Activated naive CD4-positive, alpha-beta T cell treated with anti-CD3 and anti-CD28 coated beads, Interleukin-2, amount 50 U/mL, for 16 hours (primary cell): ENCODE measurements at regions not wholly inside any gene's neighbourhood (a gene's known extent, or its start where the extent isn't known, plus 50 kb on each side); places are given as distances from the start of the nearest gene placed in this dataset.

Experiments used
- DNase-seq: peaks from one replicate; pipeline ENCODE4 v3.0.0-alpha.2; 2020

DNA sequence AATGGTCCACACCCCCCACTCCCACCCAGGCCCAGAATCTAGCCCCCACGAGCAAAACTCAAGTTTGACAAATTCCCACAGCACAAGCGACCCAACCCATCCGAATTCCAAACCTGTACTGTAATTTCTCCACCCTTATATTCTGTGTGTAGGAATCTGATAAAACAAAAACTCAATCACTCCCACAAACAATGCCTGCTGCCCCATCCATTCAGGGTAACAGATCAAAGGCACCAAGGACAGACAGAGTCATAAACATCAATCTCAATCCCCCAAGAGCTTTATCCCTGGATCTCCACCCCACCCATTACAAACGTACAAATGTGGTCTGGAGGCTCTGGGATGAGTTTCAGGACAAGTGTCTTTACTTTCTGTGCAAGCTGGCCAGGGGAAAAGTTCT, 157.8 kb downstream of the AXIN2 start:
- DNase-seq = no peak

DNA sequence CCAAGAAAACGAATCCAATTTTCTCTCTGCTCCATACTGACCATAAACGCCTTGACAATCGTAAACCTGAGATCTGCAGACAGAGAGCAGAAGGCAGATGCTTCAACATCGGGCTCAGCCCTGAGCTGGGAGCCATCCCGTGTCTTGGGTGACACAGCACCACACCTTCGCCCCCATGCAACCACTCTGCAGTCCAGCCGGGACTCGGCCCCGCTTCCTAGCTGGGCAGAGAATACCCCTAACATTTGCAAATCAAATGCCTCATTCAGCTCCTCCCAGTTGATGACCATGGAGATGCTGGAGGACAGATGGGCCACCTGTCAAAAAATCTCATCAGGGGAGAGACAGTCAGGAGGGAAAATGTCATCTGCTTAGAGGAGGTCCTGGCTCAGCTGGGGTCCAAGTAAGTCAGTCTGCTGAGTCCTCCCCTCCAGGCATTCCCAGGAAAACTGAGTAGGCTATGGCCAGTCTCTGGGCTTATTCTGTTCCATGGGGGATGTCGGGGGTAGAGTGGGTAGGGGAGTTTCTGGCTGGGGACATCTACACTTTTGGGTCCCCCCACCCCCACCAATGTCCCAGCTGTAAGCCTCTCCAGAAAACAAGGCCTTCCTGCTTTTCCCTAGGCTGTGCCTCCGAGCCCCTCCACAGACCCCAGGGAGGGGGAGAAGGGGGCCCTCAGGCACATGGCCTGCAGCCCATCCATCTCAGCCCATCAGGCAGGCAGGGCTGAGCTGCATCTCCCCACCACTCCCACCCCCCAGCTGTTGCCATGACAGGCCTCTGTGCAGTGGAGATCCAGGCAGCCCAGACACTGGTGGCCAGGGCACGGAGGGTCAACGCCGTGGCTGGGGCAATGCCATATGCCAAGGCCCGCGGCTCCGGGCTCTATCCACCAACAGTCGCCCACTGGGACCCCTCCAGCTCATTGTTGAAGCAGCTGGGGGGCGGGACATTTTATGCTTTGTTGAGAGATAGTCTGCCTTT, 158.6 kb downstream of the AXIN2 start:
- DNase-seq = no peak

DNA sequence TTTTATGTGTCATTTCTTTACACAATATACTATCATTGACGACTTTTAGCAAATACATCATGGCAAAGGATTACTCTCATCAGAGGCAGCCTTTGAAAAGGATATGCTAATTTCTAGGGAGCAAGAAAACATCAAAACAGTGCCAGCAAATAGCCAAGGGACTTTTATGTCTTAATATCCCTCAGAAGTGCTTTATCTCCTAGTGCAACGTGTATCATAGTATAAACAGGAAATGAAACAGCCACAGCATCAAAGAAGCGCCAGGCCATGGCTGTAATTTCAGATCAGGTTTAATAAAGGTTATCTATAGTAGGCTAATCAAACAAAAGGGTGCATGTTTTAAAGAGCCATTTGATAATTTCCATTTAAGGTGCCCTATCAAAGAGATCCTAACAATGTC, 159.9 kb downstream of the AXIN2 start:
- DNase-seq = no peak

DNA sequence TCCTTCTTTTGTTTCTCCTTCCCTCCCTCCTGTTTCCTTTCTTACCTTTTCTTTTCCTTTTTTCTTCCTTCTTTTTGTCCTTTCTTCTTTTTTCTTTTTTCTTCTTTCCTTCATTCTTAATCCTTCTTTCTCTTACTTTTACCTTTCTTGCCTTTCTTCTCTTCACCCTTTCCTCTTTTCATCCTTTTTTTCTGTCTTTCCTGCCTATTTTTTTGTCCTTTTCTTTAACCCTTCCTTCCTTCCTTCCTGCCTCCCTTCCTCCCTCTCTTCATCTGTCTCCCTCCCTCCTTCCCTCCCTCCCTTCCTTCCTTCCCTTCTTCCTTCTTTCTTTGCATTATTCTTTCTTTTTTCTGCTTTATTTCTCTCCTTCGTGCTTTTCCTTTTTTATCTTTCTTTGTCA, 160.7 kb downstream of the AXIN2 start:
- DNase-seq = no peak

DNA sequence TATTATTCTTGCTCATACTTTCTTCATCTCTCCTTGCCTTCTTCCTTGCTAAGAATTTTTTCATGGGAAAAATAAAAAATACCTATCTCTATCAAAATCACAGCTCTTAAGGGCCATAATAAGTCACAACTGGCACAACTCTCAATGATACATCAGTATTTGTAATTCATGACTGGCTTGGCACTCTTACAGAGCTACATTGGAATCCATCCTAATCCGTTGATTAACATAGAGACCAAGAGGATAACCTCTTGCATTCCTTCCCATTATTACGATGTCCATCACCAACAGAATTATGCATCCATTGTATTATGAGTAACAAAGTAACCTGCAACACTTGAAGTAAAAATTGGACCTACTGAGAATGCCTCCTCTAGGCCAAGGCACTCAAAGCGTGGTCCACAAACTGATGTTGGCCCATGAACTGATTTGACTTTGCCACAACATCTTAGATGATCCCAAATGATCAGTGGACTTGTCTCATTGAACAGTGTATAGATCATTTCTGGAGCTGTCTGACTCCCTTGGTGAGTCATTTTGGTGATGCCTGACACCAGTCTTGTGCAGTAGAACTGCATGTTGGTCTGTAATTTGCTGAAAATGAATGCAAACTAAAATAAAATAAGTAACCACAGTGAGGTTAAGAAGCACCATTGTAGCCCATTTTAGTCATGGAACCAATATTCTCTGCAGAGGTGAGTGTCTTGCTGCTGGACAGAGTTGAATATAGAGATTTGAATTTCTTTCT, 163.2 kb downstream of the AXIN2 start:
- DNase-seq = no peak

DNA sequence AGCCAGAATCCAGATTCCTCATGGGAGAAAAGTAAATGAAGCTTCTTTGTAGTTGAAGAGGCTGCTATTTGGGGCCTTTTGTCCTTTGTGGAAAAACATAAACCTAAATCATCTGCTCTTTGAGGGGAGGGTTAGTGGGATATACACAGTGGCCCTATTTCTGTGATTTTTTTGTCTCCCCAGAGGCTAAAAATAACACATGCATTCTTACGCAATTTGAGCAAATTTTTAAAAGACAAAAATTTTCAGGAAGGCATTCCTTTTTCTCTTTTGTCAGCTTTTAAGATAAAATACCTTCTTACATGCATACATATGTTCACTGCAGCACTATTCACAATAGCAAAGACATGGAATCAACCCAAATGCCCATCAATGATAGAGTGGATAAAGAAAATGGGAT, 165.5 kb downstream of the AXIN2 start:
- no peak for DNase-seq

DNA sequence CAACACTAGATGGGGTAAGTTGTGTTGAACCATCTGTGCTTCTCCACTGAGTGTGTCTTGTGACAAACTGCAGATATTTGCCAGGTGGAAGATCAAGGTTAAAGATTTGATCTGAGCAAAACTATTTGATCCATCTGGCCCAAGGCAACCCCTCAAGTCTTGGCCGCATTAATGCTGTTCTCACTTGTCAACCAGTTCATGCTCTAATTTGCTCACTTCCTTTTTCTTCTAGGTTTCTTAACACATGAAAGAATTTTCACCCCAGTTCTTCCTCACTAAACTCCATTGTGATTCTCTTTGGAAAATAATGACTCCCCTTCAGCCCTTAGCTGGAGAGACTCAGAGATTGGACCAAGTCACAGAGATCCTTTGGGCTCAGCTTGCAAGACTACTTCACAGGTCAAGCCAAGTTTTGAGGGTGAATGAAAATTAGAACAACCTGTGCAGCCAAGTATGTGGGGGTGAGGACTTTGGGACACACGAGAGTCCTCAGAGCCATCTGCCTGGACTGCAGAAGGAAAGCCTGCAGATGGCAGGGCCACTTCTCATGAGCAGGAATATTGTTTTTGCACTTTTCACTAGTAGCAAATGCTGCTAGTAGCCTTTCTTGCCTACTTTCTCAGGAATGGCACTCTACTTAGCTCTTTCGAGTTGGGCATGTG, 166.5 kb downstream of the AXIN2 start:
- no peak for DNase-seq

DNA sequence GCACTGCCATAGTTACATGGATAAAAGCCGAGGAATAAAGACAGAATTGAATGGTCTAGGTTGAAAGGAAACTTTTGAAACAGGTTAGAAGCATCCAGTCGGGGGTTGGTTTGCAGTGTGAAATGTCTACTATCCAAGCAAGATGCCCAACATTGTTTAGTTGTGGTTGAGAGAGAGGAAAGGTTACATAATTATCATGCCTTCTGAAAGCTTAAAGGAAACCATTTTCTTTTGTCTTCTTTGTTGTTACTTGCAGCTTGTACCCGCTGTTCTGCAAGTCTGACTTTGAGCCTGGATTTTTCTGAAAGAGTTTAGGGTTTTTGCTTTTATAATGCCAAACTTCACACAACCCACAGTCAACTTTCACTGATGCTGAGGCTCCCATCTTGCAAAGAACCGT, 167.9 kb downstream of the AXIN2 start:
- no peak for DNase-seq

DNA sequence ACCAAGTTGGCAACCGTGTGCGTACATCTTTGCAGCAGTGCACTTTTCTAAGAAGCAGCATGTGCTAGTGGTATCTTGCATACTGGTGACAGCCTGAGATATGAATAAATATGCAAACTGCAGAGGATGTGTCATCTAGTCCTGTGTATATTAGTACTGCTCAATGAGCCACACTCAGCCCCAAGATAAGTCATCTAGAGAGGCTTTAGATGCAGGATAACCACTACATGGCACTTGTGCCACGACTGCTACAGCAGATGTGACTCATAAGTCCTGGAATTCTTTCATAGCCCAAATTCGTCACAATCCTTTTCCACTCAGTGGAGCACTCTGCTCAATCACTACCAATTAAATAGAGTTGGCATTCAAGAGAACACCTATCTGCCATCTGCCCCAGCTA, 171.5 kb downstream of the AXIN2 start:
- no peak for DNase-seq

DNA sequence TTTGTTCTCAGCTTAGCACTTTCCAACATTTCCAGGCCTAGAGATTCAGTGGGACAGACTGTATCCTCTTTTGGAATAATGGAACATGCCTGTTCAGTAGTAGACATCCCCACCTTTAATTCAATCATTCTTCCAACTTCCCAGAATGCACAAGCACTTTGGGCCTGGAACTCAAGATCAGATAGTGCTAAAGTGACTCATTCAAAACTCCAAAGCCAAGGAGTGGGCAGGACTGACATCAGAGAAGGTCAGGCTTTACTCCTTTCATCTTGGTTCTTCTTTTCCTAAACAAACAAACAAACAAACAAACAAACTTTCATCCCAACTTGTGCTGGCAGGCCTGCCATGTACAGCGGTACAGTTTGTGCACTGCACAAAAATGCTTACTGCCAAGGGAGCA, 172.0 kb downstream of the AXIN2 start:
- no peak for DNase-seq

DNA sequence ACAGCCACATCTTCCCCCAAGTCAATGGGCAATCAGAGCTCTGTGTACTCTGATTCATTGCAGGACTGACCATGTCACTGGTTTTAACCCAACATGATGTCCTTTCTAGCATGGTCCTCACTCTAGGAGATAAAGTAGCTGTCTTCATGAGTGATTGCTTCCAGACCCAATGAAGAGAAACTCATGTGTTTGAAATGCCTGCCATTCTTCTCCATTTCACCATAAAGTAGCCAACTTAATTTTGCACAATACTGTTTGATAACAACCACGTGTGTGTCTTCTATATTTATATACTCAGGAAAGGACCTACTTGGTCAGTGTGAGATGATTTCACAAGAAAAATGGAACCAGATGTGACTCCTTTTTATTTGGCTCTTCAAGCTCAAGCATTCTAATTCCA, 172.5 kb downstream of the AXIN2 start:
- DNase-seq = no peak

DNA sequence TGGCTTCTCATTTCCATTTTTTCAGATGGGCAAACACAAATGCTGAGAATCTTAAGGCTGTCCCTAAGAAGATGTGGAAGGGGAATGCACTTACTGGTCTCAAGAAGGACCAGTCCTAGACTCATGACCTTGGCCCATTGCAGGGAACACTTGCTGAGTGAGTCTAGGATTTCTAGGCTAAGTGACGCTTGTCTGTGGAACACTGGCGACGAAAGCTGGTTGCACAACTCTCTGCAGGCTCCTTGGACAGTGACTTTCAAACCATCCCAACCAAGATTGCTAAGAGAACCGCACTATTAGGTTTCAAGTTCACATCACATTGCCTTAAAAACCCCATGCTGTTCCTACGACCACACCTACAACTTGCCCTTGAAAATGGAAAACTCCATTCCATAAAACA, 174.1 kb downstream of the AXIN2 start:
- DNase-seq = no peak

DNA sequence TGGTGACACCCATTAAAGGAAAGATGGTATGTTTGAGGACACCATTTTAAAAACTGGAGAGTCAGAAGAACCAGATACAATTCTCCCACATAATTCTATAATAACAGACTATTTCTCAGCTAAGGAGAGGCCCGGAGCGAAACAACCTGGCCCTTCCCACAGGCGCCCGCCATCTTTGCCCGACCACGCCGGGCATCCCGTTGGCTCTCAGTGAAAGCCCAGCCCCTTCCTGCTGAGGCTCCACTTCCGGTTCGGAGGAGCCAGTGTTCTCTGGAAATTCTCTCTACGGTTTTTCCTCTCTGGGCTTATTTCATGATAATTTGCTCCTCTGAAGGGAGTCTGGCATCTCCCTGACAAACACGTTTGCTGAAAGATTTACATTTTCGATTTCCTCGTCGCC, 175.7 kb downstream of the AXIN2 start:
- no peak for DNase-seq

DNA sequence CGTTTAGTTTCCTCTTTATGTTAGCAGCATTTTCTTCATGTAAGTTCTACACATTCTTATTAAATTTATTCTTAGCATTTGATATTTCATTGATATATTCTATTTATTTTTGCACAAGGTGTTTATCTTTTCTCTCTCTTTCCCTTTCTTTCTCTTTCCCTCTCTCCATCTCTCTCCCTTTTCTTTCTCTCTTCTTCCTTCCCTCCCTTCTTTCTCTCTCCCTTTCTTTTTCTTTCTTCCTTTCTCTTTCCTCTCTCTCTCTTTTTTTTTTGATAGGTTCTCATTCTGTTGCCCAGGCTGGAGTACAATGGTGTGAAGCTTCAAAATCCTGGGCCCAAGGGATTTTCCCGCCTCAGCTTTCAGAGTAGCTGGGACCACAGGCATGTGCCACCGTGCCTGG, 176.4 kb downstream of the AXIN2 start:
- DNase-seq = no peak

DNA sequence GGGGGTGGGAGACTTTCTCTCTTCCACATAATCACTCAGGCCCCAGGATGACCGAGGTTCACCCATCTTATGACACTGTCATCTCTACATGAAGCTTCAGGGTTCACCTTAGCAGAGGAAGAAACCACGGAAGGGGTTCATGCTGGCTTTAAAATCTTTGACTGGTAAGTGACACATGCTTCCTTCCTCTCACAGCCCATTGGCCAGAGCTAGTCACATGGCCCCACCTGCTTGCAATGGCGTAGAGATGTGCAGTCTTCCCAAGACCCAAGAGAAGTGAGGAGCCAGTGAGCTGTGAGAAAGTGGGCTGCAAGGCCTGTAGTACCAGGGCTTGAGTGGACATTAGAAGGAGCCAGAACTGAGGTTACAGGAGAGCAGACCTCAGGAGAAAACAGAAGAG, 180.3 kb downstream of the AXIN2 start:
- no peak for DNase-seq

DNA sequence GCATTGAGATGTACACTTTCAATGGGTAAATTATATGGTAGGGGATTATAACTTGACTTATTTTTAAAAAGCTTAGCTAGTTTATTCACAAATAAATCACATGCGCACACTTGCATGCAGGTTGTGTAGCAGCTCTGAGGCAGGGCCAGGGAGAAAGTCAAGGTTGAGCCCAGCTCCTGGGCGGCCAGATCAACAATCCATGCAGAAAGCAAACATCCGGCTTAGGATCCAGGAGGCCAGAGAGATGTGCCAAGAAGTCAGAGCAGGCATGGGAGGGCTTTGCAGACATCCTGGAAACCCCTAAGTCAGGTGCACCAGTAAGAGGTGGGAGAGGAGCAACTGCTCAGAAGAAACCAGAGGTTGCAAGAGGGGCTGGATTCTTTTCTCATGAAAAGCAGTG, 186.5 kb downstream of the AXIN2 start:
- no peak for DNase-seq

DNA sequence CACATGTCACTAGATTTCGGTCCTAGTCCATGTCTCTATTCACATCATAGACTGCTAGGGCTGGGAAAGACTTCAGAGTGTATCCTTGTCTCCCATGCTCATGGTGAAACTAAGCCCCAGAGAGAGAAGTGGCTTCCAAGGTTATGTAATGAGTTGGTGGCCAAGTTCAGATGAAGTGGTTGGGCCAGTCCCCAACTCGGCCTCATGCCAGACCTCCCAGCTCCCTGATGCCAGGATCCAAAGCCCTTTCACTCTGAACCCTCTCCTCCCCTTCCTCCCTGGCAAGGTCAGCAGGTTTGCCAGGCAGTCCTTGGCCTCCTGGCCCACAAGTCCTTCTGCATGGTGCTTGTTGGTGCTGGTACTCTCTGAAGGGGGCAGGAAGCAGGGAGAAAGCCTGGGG, 189.7 kb downstream of the AXIN2 start:
- DNase-seq = no peak

DNA sequence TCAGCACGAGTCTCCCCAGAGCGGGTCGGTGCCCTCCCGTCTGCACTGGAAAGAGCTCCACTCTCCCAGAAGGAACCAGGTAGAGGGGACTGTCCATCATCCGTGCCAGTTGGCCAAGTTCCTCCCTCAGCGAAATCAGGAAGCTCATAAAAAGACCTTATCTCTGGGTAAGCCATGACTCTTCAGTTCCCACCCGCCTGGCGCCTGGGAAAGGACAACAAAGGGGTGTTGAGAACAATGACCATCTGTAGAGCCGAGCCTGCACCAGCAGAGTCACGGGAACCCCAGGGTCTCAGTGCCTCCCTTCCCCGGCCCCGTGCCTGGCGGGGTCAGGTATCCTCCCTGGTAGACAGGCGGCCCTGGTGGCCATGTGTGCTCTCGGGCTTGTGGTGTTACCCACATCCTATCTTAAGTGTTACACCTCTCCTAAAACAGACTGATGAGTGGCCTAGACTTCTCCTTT, 190.7 kb downstream of the AXIN2 start:
- DNase-seq = no peak

DNA sequence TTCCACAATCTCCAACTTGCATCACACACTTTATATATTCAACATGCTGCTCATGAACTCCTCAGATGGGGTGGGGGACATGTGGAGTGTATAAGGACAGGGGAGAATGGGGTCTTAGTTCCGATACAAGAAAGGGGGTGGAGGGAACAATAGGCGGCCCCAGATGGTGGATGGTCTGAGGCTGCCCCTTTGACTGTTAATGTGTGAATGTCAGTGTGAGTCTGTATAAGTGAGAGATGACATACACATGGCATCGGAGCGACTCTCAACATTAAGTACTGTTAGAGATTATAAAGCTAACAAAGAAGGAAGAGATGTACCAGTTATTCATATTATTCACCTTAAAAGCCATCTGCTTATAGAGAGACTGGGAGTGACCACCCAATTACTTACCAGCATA, 193.1 kb downstream of the AXIN2 start:
- no peak for DNase-seq

DNA sequence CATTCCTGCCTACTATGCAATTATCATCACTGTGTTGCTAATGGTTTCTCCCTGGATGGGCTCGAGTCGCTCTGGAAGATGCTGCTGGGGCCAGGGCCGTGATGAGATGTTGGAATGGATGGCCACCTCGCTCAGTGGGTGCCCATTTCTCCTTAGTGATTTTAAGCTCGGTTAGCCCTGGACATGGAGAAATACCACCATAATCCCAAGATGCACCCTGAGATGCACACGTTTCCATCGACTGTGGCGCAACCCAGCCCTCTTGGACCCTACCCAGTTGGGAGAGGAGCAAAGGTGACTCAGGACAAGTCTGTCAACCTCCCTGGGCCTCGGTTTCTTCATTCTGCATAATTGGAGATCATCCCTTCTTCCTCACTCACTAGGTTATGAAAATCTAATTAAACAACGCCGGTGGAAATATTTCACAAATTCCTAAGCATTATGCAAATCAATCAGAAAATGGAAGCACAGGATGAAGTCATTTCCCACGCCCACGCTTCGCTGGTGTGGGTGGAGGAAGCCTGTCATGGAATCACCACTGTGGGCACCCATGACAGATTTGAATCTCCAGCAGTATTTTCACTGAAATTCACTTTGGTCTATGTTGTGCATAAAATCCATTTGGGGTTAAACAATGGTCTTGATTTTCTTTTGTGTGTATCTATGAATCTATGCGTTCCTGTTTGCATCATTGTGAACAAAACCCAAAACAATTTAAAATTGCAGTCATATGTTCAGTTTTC, 195.2 kb downstream of the AXIN2 start:
- peak; percentile 60 for DNase-seq

DNA sequence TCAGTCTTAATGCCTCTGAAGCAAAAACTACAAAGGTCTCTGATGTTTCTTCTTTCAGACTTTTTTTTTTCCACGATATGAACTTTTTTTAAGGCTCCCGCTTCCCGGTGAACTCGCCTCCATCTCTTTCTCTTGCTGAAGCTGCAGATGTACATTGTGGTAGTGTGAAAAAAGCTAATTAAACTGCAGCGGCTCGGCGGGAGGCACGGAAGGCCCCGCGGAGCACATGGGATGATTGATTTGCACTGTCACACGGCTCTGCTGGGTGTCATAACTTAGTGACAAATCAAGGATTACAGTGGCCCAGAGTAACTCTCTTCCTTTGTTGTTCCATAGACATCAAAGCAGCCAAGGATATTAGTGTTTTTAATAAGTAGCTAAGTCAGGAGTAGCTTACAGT, 196.3 kb downstream of the AXIN2 start:
- DNase-seq = no peak

DNA sequence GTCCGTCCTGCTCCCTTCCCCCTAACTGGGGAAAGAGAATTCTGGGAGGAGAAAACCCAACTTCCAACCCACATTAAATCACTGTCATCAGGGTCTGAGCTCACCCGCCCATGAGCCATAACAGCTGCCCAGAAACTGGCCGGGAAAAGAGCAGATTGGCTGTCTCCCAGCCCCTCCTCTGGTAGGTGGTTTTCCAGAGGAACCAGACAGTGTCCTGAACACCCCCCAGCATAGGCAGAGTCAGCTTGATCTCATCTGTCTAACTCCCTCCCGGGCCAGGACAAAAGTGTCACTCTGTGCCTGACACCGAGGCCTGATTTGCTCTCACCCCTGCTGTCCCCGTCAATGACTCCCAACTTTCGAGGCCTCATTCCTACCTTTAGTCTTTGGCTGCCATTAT, 197.0 kb downstream of the AXIN2 start:
- no peak for DNase-seq

DNA sequence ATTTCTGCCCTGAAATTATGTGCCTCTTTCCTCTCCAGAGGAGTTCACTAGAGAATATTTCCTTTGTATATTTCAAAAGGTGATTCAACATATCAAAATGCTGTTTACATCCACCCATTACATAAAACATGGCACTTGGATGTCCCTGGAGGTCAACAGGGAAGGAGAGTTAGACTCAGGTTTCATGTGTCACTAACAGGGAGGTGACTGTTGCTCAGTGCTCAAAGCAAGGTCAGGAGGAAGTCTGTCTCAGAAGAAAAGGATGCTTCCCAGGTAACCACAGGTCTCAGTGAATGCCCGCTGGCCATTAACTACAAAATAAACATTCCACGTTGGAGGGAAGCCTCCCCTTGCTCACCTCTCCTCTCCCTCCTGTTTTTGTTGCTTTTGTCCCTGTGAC, 198.6 kb downstream of the AXIN2 start:
- no peak for DNase-seq
